ENCODE measurements at regions not wholly inside any gene's neighbourhood (a gene's known extent, or its start where the extent isn't known, plus 50 kb on each side); places are given as distances from the start of the nearest gene placed in this dataset.

- intact Hi-C loops (cut with DNase I), result no loop called here
- DNase-seq (ENCODE audit: low spot score), result no peak
Observed at GRCh38 chr4:10750714-10751113, 66.1 kb upstream of the CLNK start.

- intact Hi-C loops (cut with DNase I), result no loop called here
- no peak for DNase-seq (ENCODE audit: low spot score)
Observed at GRCh38 chr4:10747186-10747585, 62.6 kb upstream of the CLNK start.

- intact Hi-C loops (cut with DNase I), result no loop called here
- DNase-seq (ENCODE audit: low spot score), result no peak
Observed at GRCh38 chr4:10746371-10747171, 62.0 kb upstream of the CLNK start.

GRCh38 chr4:10743357-10743756 lies 58.8 kb upstream of the CLNK start:
- intact Hi-C loops (cut with DNase I), result no loop called here
- no peak for DNase-seq (ENCODE audit: low spot score)

- no peak for DNase-seq (ENCODE audit: low spot score)
- intact Hi-C loops (cut with DNase I), result no loop called here
Observed at GRCh38 chr4:10741961-10742699, 57.6 kb upstream of the CLNK start.

GRCh38 chr4:10740891-10741620 lies 56.5 kb upstream of the CLNK start:
- DNase-seq (ENCODE audit: low spot score), result no peak
- intact Hi-C loops (cut with DNase I), result no loop called here

GRCh38 chr4:10740251-10740650 lies 55.7 kb upstream of the CLNK start:
- intact Hi-C loops (cut with DNase I), result no loop called here
- DNase-seq (ENCODE audit: low spot score), result no peak

GRCh38 chr4:10738826-10739489 lies 54.4 kb upstream of the CLNK start:
- intact Hi-C loops (cut with DNase I), result no loop called here
- no peak for DNase-seq (ENCODE audit: low spot score)

- no peak for DNase-seq (ENCODE audit: low spot score)
- intact Hi-C loops (cut with DNase I), result no loop called here
Observed at GRCh38 chr4:10737337-10737736, 52.8 kb upstream of the CLNK start.

GRCh38 chr4:10736895-10737294 lies 52.3 kb upstream of the CLNK start:
- intact Hi-C loops (cut with DNase I), result no loop called here
- DNase-seq (ENCODE audit: low spot score), result no peak

GRCh38 chr4:10736266-10736665 lies 51.7 kb upstream of the CLNK start:
- intact Hi-C loops (cut with DNase I), result no loop called here
- DNase-seq (ENCODE audit: low spot score), result no peak

- DNase-seq (ENCODE audit: low spot score), result no peak
- intact Hi-C loops (cut with DNase I), result no loop called here
Observed at GRCh38 chr4:10734697-10735096, 50.1 kb upstream of the CLNK start.

Data from posterior vena cava (tissue), 2 donors.